HG03039 (cell line): ENCODE measurements at regions not wholly inside any gene's neighbourhood (a gene's known extent, or its start where the extent isn't known, plus 50 kb on each side); places are given as distances from the start of the nearest gene placed in this dataset.
A peak's percentile ranks its signal among the peaks of the same experiment; 100 is the strongest.

Experiments
- ATAC-seq: cut with Tn5 transposase; IDR thresholded peaks from one replicate; pipeline ENCODE4 v1.9.1; 2021; ENCODE audit warnings: mild to moderate bottlenecking, moderate library complexity; ENCODE audit not compliant: unreplicated experiment

DNA sequence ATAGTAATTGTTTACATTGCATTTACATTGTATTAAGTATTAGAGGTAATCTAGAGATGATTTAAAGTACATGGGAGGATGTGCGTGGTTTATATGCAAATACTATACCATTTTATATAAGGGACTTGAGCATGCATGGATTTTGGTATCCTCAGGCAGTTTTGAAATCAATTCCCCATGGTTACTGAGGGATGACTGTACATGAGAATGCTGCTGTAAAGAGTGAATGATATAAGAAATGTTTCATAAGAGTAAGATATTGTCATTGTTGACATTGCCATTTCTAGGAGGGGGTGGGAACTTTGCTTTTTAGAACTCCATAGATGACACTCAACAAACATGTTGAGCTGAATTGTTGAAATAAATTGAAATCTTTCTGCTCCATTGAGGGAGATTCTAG is 185.0 kb downstream of the SEMA6A start:
- ATAC-seq: no peak

GRCh38 chr5:116388564-116389258 is 185.9 kb downstream of the SEMA6A start:
- no peak for ATAC-seq

GRCh38 chr5:116387738-116388137 is 186.9 kb downstream of the SEMA6A start:
- no peak for ATAC-seq

DNA sequence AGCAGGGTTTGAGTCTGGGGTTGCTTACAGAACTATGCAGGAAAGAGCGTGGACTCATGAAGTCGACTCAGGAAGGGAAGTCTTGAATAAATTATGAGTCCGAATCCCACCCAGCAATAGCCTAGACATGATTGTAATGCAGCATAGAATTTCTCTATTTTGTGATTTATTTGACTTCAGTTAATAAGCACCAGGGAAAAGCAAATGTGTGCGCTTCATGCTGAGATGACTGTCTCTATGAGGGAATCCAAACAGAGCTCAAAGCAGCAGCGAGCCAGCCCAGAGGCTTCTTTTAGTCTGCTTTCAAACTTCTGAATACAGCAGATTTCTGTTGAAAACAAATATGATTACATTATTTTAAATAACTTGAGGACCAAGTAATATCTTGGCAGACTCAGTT is 188.0 kb downstream of the SEMA6A start:
- ATAC-seq: no peak

DNA sequence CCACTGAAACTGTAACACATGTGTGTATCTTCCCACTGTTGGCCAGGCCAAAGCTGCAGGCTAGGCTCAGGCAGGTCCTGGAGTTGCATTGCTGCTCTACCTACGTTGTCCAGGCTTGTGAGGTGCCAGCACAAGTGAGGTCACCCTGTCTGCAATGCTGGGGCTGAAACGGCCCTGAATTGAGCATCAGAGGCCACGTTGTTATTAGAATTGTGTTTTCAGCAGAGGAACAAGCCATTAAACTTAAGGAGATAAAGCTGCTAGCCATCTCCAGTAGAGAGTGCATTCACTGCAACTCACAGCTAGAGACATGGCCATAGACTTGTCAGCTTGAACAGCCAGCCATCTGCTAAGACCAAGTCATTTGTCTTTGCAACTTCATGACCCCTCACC is 191.8 kb downstream of the SEMA6A start:
- no peak for ATAC-seq

DNA sequence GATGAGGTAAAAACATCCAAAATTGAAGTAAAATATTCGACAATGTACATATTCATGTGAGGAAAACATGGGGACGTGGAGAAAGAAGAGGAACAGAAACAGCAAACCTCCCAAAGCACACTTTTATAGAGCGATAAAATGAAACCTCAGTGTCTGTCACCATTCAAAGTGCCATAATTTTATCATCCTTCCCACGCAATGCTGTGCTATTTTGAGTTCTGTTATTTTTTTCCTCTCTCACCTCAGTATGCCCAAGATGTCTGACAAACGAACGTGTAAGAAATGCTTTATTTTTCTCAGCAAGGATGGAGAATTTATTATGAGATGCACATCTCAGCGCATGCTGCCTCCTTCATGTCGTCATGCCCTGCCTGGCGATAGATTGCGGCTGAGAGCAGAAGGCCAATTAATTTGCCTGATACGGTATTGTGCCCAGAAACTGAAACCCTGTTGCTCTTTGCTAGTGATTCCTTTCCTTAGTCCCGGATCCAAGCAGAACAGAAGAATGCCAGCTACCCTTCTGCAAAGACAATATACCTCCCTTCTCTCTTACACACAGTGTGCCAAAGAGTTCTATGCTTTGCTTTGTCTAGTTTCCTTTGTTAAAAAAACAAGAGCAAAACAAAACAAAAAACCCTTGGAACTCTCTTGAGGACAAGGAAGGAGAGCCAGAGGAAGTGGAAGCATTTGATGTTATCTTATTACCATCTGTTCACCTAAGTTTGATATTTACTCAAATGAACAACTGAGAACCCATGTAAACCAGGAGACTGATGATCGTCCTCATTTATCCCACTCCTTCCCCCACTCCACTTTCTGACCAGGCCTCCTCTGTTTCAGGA is 192.4 kb downstream of the SEMA6A start:
- ATAC-seq: no peak

DNA sequence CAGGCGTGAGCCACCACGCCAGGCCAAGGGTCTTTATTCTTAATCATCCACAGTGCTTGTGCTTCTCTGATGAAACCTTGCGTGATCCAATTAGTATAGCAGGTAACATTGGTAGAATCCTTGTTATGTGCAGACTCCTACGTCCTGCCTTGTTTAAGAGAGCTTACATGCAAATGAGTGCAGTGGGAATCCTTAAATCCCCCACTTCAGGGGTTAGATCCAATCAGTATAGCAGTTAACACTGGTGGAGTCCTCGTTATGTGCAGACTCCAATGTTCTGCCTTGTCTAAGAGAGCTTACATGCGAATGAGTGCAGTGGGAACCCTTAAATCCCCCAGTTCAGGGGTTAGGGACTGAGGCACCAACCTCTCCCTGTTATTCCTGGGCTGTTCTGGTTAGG is 193.4 kb downstream of the SEMA6A start:
- no peak for ATAC-seq

GRCh38 chr5:116380621-116381020 is 194.0 kb downstream of the SEMA6A start:
- ATAC-seq: no peak

DNA sequence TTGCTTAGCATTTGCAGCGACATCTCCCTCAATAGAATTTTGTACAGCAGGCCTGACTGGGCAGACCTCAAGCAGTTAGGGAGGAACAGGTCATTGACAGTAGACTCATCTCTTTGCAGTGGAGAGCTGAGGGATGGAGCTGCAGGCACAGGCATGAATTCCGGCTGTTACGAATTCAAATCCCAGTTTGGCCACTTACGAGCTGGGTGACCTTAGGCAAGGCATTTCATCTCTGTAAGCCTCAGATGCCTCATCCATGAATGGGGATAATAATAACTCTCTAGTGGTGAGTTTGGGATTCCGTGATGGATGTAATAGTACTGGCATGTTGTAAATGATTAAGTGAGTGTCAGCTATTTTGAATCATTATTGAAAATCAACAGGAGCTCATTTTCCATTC is 195.3 kb downstream of the SEMA6A start:
- ATAC-seq: no peak

DNA sequence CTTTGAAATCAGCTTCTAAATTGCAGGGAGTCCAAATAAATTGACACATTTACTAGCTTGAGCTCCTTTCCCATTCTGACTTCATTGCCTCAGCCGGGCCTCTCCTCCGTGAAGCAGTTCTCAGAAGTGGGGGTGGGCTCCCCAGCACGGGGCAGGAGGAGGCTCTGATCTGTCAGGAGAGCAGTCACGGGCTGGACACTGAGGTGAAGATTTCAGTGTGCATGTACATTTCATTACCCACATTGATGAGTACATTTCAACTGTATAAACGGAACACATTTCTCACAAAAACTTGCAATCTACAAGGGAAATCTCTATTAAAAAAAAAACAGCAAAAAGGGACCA is 195.9 kb downstream of the SEMA6A start:
- ATAC-seq: no peak

DNA sequence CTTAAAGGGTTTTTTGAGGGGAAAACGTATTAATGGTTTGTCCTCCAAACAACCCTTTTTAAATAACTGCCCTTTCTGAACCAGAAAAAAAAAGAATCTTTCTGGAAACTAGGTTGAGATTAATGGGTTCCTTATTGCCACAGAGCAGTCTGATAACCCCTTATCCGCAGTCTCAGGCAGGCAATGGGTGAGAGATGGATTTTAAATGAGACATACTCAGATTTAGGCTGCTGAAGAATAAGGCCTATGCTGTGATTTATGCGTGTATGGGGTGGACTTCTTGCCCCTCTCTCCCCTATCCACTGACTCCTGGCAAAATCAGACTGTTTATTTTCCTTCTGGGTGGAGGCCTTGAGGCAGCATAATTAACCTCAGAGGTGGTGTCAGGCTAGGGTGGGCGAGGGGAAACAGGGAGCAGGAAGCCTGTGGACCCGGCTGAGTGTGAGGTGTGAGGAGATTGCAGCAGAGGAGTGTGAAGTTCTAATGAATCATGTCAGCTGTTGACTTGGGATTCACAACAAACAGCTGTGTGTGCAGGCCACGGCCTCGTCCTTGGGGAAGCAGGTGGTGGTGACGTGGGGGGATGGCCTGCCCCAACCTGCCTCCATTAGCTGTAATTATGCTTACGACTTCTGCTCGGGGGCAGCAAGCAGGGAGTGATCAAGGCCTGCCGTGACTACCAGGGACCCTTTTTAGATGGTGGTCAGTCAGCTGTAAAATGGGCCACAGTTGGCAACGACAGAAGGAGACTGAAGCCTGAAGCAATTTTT is 196.4 kb downstream of the SEMA6A start:
- no peak for ATAC-seq

DNA sequence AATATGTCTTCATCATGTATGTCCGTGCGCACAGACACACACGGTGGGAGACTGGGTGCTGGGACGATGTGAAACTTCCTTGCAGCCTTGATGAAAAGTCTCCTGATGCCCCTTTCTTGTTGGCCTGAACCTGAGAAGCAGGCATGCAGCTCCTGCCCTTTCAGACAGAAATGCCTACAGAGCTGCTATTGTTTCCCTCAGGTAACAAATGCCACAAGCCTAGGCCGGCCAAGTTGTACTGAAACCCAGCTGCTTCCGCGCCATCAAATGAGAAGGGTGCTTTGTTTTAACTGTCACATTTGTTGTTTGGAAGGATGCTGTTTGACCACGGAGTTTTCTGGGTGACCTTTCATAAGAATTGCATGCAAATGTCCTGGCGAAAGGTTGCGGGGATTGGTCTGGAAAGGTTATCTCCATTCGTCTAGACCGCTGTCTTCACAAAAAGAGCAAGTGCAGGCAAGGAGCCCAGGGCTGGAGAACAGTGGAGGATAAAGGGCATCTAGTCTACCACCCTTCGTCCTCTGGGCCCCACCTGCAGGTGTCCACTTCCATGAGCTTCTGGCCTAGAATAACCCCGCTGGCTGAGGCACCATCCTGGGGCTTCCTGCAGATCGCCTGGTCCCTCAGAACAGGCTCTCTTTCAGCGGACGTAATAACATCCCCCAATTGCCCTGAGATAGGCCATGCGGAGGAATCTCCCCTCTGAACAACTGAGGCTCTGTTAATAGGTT is 197.2 kb downstream of the SEMA6A start:
- ATAC-seq: no peak

DNA sequence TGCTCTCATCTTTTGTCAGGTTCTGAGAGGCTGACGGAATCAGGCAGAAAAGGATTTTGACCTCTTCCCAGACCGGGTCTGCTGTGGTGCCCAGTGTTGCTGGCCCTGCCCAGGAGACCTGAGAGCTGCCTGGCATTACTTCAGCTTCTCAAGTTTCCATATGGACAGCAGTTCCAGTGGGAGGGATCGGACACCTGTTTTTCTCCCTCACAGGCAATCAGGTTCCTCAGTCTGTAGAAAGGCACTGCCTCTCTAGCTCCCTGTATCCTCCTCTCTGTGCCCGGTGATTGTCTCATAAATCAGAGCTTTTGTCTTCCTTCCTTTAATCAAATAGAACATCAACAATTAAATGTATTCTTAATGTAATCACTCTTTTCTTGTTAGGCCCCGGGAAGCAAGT is 198.7 kb downstream of the SEMA6A start:
- no peak for ATAC-seq

DNA sequence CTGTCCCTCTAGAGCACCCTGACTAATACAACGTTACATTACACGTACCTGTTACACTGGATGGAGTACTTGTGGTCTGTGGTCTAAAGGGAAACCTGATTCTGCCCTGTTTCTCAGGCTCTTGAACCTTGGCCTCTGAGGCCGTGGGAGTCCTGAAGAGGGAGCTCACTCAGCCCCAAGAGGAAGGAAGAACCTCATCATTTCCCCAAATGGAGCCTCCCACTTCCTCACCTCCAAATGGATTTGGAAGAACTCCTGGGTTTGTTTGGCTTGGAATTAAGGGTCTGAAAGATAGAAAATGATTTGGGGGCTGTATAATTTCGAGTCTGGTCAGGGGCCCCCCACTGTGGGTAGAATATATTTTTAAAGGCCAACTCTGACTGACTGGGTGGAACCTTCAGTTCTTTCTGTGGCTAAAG is 200.2 kb downstream of the SEMA6A start:
- peak; percentile 61 for ATAC-seq

GRCh38 chr5:116372931-116373597 is 201.6 kb downstream of the SEMA6A start:
- no peak for ATAC-seq

DNA sequence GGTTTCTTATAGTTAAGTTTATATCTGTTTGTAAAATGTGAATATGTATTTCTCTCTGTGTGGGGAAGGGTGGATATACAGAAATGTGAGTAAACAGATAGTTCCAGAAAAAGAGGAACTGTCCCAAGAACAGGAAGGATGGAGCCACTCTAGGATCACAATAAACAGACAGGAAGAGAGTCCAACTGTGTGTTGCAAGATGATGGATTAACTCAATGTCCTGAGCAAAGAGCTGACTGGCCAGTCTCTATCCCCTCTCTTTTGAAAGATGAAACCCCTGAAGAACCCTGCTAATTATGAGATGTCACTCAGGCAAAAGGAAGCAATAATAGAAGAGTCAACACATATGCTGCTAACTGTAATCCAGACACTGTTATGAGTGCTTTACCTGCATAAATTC is 202.7 kb downstream of the SEMA6A start:
- no peak for ATAC-seq

DNA sequence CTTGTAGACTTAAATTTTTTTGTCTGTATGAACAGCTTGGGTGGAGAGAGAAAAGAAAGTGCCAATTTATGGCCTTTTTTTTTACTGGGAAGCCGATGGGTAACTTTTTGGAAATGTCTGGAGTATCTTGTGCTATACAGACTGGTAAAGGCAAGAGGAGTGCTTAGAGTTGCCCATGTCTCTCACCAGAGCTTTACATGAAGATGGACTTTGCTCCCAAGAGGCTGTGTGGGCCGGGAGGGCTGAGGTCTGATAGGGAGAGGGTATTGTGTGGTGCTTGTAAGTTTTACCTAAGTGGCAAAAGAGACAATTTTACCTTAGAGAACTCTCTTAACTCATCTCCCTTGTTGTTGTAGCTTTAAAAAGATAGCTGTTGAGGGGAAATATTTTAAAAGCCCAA is 203.2 kb downstream of the SEMA6A start:
- ATAC-seq: no peak

GRCh38 chr5:116370886-116371285 is 203.7 kb downstream of the SEMA6A start:
- ATAC-seq: no peak

GRCh38 chr5:116370149-116370548 is 204.5 kb downstream of the SEMA6A start:
- ATAC-seq: no peak

- peak; percentile 82 for ATAC-seq
These were observed 209.6 kb downstream of the SEMA6A start for GRCh38 chr5:116365006-116365496.
